ENCODE measurements at regions not wholly inside any gene's neighbourhood (a gene's known extent, or its start where the extent isn't known, plus 50 kb on each side); places are given as distances from the start of the nearest gene placed in this dataset.

DNA sequence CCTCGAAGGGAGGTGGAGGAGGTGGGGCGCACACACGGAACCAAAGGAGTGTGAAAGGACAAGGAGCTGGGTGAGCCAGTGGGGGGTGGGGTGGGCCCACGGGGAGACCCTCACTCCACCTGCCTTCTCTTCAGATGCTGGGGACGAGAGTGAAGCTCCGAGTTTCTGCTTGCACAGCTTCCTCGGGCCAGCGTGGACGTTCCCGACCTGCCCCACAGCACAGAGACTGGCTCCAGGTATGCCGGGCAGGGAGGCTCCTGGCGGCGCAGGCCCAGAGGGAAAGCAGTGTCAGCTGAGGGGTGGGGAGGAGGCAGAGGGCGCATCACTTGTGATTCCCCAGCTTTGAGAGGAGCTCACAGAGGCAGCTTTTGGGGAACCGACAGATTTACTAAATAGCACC, 98.5 kb upstream of the RPS6KA2 start:
- no peak for DNase-seq (ENCODE audit: low read depth)
- H3K4me3 ChIP-seq (ENCODE audit: low read length), result no peak overlapping the region
- TF ChIP-seq CTCF (conservative IDR thresholded peaks at IDR 0.05; ENCODE audit: low read length), result no peak

DNA sequence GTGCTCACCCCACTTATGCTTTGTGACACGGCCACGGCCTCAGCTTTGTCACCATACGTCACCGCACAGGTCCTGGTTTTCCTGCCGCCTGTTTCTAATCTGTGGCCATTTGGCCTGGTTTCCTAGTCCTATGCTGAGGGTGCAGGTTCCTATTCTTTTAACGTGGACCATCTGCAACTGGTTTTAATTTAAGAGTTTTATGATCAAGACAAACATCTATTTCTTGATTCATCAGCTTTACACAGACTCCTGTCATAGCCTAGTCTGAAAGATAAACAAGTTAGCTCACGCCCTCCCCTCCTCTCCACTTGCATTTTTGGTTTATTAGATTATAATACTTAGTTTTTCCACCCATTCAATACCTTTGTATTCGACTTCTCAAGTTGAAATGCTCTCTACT, 97.5 kb upstream of the RPS6KA2 start:
- DNase-seq (ENCODE audit: low read depth), result no peak
- H3K4me3 ChIP-seq (ENCODE audit: low read length), result no peak overlapping the region
- no peak for TF ChIP-seq CTCF (conservative IDR thresholded peaks at IDR 0.05; ENCODE audit: low read length)

- no peak for TF ChIP-seq CTCF (conservative IDR thresholded peaks at IDR 0.05; ENCODE audit: low read length)
- no peak for DNase-seq (ENCODE audit: low read depth)
- H3K4me3 ChIP-seq (ENCODE audit: low read length), result no peak overlapping the region
These were observed 95.7 kb upstream of the RPS6KA2 start for GRCh38 chr6:166722785-166723184.

- TF ChIP-seq CTCF (conservative IDR thresholded peaks at IDR 0.05; ENCODE audit: low read length), result no peak
- DNase-seq (ENCODE audit: low read depth), result no peak
- H3K4me3 ChIP-seq (ENCODE audit: low read length), result no peak overlapping the region
These were observed 94.5 kb upstream of the RPS6KA2 start for GRCh38 chr6:166721576-166721975.

DNA sequence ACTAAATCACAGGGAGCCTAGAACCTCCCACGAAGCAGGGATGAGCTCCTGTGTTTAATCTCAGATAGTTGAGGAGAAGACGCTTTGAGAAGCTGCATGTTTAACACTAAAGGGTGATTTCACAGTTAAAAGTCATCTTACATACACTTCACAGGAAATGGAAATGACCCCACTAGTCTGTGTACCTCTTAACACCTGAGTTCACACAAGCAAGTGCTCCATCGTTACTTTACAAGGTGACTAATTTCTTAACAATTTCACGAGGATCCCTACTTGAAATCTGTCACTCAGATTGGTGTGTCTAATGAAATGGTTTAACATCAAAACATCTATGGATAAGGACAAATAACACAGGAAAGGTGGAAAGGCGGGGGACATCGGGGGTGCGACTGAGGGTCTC, 93.8 kb upstream of the RPS6KA2 start:
- DNase-seq (ENCODE audit: low read depth), result no peak
- no peak for TF ChIP-seq CTCF (conservative IDR thresholded peaks at IDR 0.05; ENCODE audit: low read length)
- no peak overlapping the region for H3K4me3 ChIP-seq (ENCODE audit: low read length)

- DNase-seq (ENCODE audit: low read depth), result no peak
- no peak overlapping the region for H3K4me3 ChIP-seq (ENCODE audit: low read length)
- TF ChIP-seq CTCF (conservative IDR thresholded peaks at IDR 0.05; ENCODE audit: low read length), result no peak
These were observed 92.0 kb upstream of the RPS6KA2 start for GRCh38 chr6:166719019-166719418.

GRCh38 chr6:166718516-166718915, 91.5 kb upstream of the RPS6KA2 start:
- no peak for DNase-seq (ENCODE audit: low read depth)

More at GRCh38 chr6:166718516-166718915, 91.5 kb upstream of the RPS6KA2 start:
- no peak overlapping the region for H3K4me3 ChIP-seq (ENCODE audit: low read length)
- no peak for TF ChIP-seq CTCF (conservative IDR thresholded peaks at IDR 0.05; ENCODE audit: low read length)
